CD4-positive, alpha-beta T cell treated with Interleukin-1 beta for 1 hour (primary cell): ENCODE measurements at regions not wholly inside any gene's neighbourhood (a gene's known extent, or its start where the extent isn't known, plus 50 kb on each side); places are given as distances from the start of the nearest gene placed in this dataset.

Experiments used
- DNase-seq, 2 donors: peaks; one replicate each; pipeline ENCODE4 v3.0.0-alpha.2; 2020 to 2022

DNA sequence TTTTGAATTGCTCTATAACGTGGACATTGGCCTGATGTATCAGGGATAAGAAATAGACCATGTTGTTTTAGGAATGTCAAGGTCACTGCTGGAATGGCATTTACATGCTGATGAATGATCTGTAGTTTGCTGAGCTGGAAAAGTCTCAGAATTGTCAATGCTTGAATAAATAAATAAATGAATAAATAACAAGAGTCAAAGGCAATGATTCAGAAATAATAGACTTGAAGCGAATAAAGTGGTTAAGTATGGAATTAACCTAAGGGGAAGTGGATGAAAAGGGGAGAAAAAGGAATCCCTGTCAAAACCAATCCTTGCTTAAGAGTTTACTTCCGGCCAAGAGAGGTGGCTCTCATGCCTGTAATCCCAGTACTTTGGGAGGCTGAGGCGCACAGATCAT, 1620.0 kb downstream of the SUCLG1 start:
- no peak for DNase-seq

DNA sequence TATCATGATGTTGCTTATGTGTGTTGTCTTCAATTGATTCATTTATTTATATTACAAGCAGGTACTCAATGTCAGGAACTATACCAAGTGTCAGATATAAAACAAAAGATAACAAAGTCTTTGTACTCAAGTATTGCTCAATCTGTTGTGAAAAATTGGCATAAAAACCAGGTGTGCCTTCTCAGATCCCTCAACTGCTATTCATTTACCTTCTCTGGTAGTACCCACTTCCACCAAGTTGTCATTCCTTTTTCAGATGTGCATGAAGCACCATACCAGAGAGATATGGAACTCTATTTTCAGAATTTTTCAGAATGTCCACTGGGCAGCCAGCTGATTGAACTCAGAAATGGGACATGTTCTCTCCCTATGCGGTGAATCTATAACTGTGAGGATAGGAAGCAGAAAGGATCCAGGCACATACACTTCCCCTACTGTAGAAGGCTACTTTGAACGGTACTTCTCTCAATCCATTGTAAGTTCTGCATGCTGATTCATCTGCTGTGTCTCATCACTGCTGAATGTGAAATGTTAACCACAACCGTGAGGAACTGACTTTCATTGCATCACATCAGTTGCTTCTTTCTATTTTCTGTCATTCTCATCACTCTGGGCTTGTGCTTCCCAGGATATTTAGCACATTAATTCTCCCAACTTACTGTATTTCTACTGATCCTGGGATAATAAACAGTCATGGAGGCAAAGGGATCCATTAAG, 1621.3 kb downstream of the SUCLG1 start:
- peak in 1 of 2 donors; percentile 1 for DNase-seq

DNA sequence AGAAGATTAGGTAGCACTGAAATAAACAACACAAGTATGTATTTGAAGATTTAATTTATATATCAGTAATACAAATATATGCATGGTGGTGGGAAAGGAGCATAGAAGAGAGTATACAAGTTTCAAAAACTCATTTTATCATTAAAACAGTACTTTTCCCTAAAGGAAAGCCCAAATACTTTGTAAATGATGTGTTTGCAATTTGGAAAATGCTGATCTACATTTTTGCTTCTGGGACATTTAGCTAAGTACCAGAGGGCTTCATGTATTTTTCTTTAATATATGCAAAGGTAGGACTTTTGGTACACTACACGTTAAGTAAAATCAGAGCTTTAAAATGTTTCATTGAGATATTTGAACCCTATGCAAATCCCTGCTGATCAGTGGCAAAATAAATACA, 1624.2 kb downstream of the SUCLG1 start:
- DNase-seq = no peak

DNA sequence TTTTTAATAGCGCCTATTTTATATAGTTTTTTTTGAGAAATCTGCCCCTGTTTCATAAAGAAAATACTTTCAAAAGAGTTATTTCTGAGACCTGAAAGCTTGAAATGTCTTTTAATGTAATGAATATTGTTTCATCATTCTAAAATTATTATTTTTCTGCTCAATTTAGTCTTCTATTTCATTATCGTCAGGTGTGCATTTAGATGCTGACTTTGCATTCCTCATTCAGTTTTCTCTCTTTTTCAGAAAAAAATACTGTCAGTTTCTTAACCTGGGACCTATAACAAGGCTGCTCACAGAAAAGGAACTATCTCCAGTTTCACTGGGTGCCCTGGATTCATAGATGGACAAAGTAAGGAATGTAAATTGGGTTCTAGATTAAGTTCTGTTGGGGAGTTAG, 1631.7 kb downstream of the SUCLG1 start:
- no peak for DNase-seq

DNA sequence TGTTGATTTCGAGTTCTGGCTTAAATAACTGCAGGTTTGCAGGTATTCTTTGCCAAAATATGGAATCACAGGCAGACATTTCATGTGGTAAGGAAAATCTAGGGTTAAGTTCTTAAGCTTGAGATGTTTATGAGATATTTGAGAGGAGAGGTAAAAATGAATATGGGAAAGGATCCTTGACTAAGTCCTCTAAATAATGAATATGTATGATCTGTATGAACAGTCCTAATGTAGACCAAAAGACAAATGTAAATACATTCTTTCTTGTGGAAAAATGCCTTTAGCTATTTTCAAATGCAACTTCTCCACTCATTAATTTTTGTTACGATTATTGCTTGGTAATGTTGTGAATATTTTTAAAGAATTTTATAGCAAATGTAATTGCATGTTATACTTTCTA, 1632.6 kb downstream of the SUCLG1 start:
- no peak for DNase-seq

DNA sequence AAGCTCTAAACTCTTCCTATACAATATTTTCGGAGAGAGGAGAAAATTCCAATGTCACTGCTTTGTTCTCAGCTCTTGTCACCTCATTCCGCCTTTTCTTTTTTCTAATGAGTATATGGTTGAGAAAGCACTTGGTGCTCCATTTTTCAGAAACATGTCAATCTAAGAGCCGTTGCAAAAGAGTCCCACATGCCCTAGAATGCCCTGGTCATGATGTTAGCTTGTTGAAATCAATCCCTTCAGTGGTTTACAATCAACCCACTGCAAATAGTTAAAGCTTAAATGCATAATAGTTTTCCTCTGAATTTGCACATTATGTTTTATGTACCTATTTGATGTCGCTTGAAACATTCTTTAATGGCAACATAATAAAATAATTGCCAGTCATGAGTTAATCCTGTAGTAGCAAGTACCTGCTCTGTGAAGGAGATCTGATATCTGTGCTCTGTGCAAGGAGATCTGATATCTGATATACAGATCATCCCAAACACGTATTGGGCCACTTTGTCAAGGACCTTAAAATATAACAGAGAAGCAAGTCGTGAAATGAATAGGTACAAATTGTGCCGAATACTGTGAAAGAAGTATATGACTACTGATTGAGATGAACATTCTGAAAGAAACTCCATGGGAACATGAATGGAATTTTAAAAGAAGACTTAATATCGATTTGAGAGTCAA, 1633.5 kb downstream of the SUCLG1 start:
- DNase-seq = no peak

DNA sequence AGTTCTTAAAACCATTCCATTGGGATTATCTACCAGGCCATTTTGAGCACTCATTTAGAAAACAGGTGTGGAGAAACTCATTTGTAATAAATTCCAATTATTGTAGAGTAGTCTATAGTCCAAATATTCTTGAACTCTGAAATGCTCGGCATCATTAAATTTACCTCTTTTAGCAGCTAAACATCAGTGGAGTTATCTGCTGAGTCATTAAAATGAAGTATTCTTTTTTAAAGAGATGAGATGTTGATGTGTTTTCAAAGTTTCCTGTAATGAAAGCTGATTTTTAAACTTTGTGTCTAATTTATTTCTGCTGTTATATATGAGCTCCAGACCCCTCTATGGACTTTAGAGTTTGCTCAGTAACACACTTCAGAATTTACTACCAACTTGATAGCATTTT, 1635.2 kb downstream of the SUCLG1 start:
- no peak for DNase-seq

DNA sequence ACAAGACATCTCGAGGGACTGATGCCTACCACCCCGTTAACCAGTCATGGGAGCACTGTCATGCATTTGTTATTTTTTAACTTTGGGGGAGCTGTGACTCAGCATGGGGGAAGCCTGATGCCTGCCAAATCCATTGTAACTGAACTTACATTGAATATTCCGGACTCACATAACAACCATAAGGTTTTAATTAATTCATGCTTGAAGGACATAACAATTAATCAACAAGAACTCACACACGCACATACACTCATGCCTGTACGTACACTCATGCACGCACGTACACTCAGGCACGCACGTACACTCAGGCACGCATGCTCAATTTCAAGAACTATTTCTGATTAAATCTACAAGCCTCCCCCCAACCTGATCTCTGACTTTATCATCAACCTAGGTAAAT, 1639.1 kb downstream of the SUCLG1 start:
- DNase-seq = no peak

DNA sequence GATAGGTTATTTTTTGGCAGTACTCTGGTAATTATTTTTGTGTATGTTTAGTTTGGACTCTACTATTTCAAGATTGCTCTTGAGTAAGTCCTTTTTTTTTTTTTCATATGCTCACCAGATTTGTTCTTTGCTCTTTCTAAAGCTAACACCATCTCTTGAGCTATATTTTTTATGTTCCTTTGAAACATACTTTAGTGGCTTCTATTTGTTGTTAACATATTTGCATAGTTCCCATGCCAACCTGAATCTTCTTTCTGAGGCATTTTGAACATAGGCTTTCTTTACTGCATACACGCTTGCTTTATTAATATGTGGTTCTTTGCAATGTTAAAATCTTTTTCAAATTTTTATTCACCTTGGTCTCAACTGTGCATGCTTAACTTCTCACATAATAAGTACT, 1644.9 kb downstream of the SUCLG1 start:
- no peak for DNase-seq

DNA sequence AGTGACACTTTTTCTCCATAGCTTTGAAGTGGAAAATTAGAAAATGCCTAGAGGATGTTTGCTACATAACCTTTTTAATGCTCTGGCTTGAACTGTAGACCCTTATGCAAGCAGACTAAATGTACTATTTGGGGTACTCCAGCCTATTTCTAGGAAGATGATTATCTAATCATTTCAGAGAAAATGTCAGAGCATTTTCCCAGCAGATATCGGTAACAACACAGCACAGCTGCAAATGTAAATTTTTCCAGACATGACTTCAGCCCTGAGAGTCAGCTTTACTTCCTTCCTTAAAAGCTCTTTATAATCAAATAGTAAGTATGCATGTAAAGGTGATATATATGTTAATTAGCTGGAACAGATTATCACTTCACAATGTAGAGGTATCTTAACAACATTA, 1647.1 kb downstream of the SUCLG1 start:
- DNase-seq = no peak

DNA sequence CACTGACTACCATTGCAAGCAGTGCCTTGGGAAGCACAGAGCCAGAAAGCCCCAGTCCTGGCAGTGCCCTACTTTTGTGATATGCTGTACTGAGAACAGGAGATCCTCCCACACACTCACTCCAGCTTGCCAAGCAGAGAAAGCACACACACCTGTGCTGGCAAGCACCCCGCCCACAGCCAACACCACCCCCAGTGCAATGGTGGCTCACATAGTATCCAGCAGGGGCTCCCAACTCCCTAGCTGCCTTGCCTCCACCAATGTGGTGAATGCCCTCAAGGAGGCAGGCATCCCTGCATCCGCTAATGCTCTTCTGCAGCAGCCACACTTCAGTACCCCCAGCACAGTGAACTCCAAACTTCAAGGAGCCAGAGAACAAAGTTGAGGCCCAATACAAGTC, 1655.8 kb downstream of the SUCLG1 start:
- no peak for DNase-seq

DNA sequence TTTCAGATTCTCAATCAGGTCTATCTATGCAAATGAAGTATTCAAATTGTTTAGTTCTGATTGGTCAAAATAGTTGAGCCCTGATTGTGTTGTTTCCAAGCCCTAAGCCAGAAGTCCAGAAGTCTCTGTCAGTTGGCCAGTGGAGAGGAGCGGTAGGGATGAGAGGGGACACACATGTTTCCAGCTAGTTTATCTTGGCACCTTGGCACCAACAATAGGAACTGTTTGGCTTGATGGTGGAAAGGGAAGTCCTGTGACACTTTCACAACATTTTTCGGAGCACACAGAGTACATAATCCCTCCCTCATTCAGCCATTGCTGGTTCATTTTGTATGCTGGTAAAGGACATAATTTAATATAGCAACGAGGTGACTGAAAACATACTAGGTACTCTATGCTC, 1661.6 kb downstream of the SUCLG1 start:
- DNase-seq = no peak

DNA sequence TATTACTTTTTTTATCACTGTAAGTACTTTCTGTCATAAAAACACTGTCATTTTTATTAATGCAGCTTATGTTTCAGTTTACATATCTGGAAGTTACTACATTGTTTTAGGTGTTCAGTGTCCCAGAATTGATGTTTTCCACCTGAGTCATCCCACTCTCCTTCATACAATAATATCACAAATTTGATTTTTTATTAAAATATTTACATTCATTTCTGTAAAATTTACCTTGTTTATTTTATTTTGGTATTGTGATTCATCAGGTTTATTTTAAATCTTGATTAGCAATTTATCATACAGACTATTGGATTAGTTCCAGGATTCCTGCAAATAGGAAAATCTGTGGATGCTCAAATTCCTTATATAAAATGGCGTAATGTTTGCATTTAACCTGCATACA, 1662.9 kb downstream of the SUCLG1 start:
- DNase-seq = no peak

DNA sequence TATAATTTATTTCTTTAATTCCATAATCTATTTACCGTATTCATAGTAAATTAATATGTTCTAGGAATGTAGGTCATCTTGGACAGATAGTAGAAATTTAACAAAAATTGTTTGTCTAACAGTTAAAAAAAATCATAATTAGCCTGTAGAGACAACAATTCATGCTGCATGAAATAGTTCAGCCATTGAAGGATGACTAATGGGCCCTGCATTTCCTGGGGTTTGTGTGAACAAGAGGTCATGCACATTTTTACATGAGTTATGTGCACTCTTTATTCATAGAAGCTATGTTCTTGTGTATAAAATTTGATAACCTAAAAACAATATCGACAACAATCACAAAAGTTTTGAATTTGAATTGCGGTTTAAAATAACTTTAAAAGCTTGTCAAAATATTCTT, 1663.6 kb downstream of the SUCLG1 start:
- no peak for DNase-seq

DNA sequence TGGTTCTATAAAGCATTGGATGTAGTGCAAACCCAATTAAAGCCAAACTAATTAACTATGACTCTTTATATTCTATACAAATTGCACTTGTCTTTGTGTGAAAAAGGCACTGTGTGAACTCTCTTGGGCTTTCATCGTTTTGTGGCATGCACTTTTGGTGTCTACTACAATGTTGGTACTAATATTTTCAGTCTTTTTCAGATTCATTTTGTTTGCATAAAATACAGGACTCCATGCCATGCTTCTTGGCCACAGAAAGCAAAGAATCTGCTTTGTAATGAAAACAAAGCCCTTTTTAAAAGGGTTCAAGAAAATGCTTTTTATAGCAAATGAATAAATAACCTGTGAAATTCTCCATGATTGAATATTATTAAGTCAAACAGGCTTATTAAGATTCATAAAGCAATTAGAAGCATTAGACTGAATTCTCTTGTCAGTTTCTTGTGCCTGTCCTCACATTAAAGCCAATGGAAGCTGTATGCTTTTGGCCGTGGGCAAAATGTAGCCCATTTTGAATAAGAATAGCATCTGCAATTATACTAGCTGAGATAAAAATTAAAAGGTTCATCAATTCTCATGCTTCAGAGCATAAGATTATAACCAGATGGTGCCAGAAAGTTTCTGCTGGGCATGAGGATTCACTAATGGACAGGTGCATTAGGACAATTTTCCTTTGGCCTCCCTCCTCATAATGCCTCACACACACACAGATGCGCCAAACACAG, 1665.2 kb downstream of the SUCLG1 start:
- no peak for DNase-seq

DNA sequence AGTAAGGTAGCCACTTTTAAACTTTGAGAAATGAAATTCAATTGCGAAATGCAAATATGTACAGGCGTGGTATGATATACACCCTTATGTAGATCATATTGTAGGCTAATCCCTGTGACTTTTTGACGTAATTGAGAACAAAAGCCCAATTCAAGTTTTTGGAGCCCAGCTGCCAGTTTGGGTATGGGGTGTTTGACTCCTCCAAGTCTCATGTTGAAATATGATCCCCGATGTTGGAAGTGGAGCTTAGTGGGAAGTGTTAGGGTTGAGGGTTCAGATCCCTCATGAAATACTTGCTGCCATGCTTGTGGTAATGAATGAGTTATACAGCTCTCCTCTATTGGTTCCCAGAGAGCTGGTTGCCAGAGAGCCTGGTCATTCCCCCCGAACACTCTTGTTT, 1666.8 kb downstream of the SUCLG1 start:
- DNase-seq = no peak

DNA sequence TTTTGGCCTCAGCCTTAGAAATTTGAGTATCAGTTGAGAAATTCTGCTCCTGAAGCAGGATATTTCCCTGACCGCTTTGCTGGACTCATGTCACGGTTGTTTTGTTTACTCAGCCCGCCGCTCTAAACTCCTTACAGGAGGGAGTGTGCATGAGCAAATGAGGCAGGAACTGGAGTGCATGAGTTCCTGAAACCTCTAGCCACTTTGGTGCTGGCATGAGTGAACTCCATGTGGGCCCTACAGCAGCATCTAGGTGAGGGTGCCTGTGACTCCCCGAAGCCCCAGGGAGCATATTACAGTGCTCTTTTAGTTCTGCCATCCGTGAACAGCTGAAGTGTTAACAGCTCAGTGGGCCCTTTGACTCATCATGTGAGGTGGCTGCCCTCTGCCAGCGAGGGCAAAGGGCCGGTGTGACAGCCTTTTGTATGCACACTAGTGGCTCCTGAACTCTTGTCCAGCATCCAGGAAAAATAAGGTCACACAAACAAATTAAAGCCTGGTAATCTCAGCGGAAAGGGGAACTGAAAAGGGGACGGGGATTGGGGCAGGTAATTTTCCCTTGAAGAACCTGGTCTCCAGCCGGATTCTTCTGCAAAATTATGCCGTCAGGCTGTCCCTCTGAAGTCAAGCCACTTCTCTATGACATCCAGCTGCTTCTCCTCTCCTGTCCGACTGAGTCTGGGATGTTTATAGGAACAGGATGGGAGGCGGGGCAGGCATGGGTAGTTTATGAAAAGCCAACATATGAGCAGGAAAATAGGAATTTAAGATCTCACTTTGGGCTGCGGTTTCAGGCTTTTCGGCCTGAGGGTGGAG, 1668.7 kb downstream of the SUCLG1 start:
- no peak for DNase-seq

DNA sequence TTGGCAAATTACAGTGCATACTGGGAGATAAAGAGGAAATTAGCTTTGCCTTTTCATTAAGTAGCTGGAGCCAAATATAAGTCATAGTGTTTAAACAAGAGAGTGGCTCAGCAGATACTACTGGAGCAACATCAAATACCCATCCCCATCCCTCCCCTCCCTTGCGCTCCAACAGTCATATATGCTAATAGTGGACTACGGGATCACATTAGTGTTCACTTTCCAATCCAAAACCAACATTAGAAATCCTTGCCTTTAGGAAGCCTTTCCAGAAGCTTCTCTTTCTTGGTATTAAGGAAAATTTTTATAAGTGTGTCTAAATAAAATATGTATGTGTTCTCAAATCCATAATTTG, 1669.3 kb downstream of the SUCLG1 start:
- DNase-seq = no peak

DNA sequence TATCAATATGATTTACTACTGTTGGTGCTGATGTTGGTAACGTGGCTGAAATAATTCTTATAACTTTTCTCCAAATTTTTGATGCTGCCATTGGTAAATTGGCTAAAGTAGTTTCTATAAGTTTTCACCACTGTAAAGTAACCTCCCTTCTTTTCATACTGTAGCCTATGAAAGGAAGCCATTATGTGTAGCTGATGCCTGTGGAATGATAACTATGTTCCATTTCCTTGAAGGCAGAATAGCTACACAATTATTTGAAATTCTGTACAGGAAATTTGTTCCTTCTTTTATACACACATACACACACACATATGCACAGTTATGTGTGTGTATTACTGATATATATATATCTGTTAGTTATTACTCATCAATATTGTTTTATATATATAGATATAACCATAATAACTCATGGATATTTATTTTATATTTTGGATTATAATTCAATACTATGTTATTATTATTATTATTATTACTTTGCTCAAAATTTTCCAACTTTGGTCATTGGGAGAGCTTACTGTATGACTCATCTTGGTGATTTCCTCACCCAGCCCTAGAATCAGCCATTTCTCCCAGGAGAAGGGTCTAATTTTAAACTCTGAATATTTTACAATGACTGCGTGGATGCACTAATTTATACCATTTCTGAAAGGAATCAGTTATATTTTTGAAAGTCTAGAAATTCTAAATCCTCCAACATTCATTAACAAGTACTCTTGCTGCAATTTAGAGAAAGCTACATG, 1677.7 kb downstream of the SUCLG1 start:
- no peak for DNase-seq

DNA sequence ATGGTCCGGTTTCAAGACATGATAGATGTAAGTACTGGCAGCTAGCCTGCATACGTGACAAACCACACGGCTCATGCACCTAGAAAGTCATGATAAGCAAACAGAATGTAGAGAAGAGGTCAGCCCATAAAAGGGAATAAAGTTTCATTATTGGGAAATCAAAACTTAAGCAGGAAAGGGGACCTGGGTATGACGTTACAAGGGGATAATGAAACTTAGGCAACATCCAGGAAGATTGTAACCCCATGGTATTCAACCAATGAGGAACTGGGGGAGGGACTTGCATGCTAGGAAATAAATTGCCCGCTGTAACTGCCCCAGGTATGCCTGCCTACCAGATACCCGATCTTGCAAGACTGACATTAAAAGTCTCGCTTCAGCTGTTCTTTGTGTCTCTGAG, 1679.0 kb downstream of the SUCLG1 start:
- DNase-seq = no peak

DNA sequence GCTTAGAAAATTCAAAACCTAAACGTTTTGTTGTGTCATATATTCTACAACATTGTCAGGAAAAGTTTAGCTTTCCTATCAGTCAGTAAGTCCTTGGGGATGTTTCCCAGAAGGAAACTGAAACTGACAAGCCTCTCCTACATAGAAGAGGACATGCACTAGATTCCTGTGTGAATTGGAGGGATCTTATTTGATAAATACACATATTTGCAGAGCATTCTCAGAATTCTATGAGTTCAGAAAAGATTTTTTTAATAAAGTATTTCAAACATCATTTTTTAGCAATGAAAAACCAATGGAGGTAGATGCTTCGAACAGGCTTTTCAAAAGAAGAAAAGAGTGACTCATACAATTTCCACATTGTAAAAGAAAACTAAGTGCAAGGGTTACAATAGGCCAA, 1706.7 kb downstream of the SUCLG1 start:
- no peak for DNase-seq

DNA sequence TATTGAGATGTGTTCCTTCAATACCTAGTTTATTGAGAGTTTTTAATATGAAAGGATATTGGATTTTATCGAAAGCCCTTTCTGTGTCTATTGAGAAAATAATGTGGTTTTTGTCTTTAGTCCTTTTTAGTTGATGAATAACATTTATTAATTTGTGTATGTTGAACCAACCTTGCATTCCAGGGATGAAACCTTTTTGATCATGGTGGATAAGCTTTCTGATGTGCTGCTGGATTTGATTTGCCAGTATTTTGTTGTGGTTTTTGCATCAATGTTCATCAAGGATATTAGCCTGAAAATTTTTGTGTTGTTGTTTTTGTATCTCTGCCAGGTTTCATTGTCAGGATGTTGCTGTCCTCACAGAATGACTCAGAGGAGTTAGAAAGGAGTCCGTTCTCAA, 1710.4 kb downstream of the SUCLG1 start:
- no peak for DNase-seq

DNA sequence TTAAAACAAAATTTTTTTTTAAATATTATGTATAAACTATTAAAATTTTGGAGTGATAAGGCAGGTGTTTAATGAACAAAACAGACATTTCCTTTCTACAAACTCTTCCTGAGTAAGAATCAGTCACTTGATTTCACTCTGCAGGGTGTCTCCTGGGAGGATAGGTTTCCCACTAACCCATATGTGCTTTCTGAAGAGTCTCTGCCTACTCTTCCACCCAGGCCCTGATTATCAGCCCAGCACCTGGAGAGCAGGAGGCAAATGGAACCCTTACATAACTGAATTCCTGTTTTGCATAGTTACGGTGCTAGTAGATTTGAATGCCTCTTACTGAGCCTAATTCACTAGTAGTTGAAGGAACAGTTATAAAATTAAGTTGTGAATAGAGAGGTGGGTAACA, 1718.6 kb downstream of the SUCLG1 start:
- DNase-seq = no peak
